HG02870 (cell line): ENCODE measurements at regions not wholly inside any gene's neighbourhood (a gene's known extent, or its start where the extent isn't known, plus 50 kb on each side); places are given as distances from the start of the nearest gene placed in this dataset.

ENCODE experiments used
- ATAC-seq: cut with Tn5 transposase; IDR thresholded peaks from one replicate; pipeline ENCODE4 v1.9.1; 2021; ENCODE audit warnings: mild to moderate bottlenecking, moderate library complexity; ENCODE audit not compliant: unreplicated experiment

- ATAC-seq = peak; percentile 73
Observed at GRCh38 chr10:113967126-113967525, 76.5 kb upstream of the ADRB1 start.

DNA sequence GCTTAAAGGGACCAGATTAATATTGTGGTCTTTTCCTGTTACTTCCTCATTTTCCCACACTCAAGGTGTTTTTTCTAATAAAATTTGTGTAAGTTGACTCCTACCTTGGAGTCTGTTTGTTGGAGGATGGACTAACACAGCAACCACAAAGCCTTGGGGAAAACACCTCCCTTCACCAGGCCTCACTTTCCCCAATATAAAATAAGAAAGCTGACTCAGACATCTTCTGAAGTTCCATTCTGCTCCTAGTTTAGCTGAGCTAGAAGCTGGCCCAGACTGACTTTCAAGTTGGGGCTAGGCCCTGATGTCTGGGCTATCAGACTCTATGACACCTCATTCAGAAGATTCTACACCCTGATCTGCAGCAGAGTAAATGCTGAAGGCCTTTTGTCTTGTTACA, 73.0 kb upstream of the ADRB1 start:
- ATAC-seq = no peak

- no peak for ATAC-seq
Observed at GRCh38 chr10:113971349-113971973, 72.2 kb upstream of the ADRB1 start.

DNA sequence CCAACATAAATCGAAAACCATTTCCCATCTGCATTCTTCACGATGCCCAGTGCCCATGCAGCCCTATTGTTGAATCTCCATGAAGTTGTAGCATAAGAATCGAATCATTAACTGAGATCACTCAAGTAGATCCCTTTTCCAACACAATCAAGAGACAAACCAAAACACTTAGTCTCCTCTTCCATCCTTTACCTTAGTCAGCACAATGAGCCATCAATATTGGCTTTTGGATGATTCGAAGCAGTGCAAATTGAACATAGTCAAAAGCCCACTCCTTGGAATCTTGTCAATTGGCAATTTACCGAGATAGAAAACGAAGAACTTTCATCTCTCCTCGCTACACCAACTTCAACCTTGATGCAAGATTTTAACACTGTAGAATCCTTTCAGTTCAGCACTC, 66.5 kb upstream of the ADRB1 start:
- no peak for ATAC-seq

- ATAC-seq = no peak
Observed at GRCh38 chr10:113978802-113979201, 64.9 kb upstream of the ADRB1 start.

- ATAC-seq = no peak
Observed at GRCh38 chr10:113979409-113979808, 64.3 kb upstream of the ADRB1 start.

DNA sequence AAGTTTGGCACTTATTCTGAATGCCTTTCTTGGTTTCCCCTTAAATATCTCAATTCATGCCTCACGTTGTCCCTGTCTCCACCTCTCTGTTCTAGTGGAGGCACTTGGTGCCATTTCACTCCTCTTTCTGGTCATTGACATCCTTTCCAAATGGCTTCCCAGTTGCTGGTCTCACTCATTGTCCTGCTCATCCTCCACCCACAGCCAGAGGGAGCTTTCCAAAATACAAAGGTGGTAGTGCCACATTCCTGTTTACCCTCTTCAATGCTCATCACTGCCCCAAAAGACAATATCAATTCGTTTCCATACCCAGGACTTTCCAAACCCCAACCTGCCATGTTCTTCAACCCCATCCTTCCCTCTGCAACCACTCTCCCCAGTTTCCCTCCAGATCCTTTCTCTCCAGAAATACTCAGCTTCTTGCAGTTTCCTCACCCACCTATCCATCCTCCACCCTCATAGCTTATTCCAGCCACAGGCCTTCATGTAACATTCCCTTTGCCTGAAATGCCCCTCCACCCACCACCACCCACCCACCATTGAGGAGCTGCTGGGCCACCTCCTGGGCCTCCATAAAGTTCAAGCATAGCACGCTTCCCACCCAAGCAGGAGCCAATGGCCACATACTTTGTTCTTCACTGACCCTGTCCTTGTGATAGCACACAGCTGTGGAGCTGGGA, 63.1 kb upstream of the ADRB1 start:
- no peak for ATAC-seq

GRCh38 chr10:113982296-113982695, 61.4 kb upstream of the ADRB1 start:
- peak; percentile 25 for ATAC-seq

DNA sequence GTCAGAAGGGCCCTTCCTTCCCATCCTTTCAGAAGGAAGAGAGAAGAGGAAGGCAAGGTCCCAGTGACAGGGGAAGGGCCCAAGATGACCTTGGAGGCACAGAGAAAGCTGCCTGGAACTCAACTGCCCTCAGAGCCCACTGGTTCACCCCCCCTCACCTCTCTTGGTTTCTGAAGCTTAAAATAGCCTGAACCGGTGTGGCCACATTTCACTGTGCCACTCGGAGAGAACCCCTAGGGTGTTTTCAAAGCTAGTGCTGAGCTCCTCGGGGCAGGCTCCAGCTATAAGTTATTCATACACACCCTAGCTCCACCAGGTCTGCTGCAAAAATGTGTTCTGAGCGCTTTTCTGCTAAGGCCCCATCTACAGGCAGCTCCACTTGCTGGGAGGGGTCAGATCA, 60.9 kb upstream of the ADRB1 start:
- peak; percentile 67 for ATAC-seq

- peak; percentile 34 for ATAC-seq
Observed at GRCh38 chr10:113983552-113983951, 60.1 kb upstream of the ADRB1 start.

DNA sequence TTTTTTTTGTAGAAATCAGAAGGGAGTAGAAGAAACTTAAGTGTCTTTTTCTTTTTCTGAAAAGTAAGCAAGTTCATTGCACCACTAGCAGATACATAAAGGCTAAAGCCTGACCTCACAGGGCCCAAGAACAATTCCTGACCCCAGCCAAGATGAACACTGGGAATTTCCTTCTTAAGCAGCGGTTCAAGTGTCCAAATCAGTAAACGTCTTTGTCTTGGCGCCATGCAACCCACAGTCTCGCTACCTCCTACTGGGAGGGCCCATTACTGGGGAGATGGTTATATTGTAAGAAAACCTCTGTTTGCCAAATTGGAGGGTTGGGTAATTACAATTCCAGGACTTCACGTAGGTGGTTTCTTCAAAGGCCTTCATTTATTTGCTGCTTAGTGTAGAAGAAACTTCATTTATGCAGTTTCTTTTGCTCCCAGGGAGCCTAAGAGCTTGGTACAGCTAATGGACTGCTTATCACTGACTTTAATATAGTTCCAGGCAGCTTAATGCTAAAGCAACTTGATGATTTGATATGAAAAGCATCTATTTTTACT, 58.3 kb upstream of the ADRB1 start:
- ATAC-seq = no peak

DNA sequence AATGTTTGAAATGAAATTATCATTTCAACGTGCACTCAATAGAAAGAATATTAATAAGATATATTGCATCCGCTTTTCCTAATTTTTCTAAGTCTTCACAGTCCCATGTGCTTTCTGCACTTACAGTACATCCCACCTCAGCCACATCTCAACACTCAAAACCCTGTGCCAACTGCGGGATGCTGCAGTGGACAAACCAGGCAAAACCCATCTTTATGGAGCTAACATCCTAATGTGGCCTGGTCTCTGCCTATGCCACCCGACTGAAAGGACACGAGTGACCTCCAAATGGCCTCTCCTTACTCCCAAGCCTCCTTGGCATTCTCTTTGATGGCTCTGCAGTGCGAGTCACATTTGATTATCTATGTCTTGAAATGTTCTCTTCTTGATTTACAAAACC, 57.4 kb upstream of the ADRB1 start:
- ATAC-seq = no peak

- ATAC-seq = no peak
Observed at GRCh38 chr10:113987156-113987555, 56.5 kb upstream of the ADRB1 start.

DNA sequence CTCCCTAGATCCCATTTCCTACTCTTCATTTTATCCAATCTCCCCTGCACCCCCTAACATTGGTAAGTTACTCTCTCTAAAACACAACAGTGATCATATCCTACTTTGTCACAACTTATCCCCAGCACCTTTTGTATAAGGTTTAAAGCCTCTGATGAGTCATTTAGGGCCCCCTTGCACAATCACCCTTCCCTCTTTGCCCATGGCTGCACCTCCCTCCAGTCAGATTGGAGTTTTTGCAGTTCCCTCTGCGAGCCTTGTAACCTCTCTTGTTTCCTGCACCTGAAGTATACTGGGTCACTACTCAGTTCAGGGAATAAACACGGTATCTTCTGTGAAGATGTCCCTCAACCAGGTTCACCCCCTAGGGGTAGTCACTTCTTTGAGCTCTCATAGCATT, 55.9 kb upstream of the ADRB1 start:
- peak; percentile 38 for ATAC-seq

- no peak for ATAC-seq
Observed at GRCh38 chr10:113988535-113988934, 55.1 kb upstream of the ADRB1 start.

GRCh38 chr10:113991091-113991860, 52.4 kb upstream of the ADRB1 start:
- ATAC-seq = no peak

- no peak for ATAC-seq
Observed at GRCh38 chr10:113992471-113993011, 51.1 kb upstream of the ADRB1 start.

DNA sequence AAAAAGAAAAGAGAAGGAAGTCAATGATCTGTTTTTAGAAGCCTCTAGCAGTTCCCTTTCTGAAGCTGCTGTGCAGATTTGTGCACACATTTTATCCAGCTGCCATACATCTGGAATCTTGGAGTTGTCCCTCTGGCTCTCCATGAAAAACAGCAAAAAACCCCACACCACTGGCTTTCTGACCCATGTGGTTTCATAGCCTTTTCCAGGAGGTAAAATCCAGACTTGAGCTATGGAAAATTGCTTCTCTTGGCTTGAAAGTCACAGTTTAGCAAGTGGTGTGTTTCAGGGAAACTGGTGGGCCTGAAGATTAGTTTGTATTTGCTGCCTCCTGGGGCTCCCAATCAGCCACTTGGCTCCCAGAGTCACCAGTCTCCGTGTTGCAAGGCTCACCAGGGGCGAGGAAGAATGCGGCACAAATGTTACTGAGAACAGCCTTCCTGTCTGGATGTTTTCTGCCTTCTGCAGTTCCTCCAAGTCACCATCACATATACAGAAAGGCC, 50.1 kb upstream of the ADRB1 start:
- no peak for ATAC-seq
